Fibroblast of lung (primary cell): ENCODE measurements at regions not wholly inside any gene's neighbourhood (a gene's known extent, or its start where the extent isn't known, plus 50 kb on each side); places are given as distances from the start of the nearest gene placed in this dataset.

Source experiments
- DNase-seq, 2 donors: peaks; one replicate each; pipeline versions ENCODE4 v3.0.0 to v3.0.0-alpha.2; 2010; ENCODE audit warnings: low read depth in 2 of 2
- H2AFZ ChIP-seq: 2 replicates; pipeline ENCODE4 v1.5.1; 2012; ENCODE audit warnings: low read length, control low read depth, inconsistent platforms
- H3K27ac ChIP-seq: 2 replicates; pipeline ENCODE4 v1.5.1; 2011; ENCODE audit warnings: low read length, control low read depth; ENCODE audit not compliant: insufficient read depth
- H3K27me3 ChIP-seq: 2 replicates; pipeline ENCODE4 v1.5.1; 2011; ENCODE audit warnings: mild to moderate bottlenecking, low read length; ENCODE audit not compliant: control insufficient read depth, insufficient read depth
- H3K36me3 ChIP-seq: 2 replicates; pipeline ENCODE4 v1.5.1; 2011; ENCODE audit warnings: low read length; ENCODE audit not compliant: control insufficient read depth, insufficient read depth
- H3K4me1 ChIP-seq: 2 replicates; pipeline ENCODE4 v1.5.1; 2011; ENCODE audit warnings: low read length; ENCODE audit not compliant: control insufficient read depth, insufficient read depth; ENCODE audit errors: extremely low read depth
- H3K4me2 ChIP-seq: 2 replicates; pipeline ENCODE4 v1.5.1; 2011; ENCODE audit warnings: low read length, control low read depth; ENCODE audit not compliant: insufficient read depth; ENCODE audit errors: extremely low read depth
- H3K4me3 ChIP-seq, 4 experiments: fragments of 200-600 bp in 1 of 4; sonication (generic) in 1 of 4; replicated peaks in 1 of 4; 2 replicates each; pipeline ENCODE4 v1.5.1; 2011 to 2016; ENCODE audit warnings: low read length in 4 of 4, low read depth in 3 of 4, mild to moderate bottlenecking in 3 of 4, control low read depth in 2 of 4, inconsistent platforms in 1 of 4, mixed read lengths in 1 of 4; ENCODE audit not compliant: insufficient read depth in 1 of 4; ENCODE audit errors: control extremely low read depth in 1 of 4
- H3K79me2 ChIP-seq: 2 replicates; pipeline ENCODE4 v1.5.1; 2012; ENCODE audit warnings: mild to moderate bottlenecking, low read length, inconsistent platforms; ENCODE audit not compliant: control insufficient read depth, insufficient read depth
- H3K9ac ChIP-seq: 2 replicates; pipeline ENCODE4 v1.5.1; 2011; ENCODE audit warnings: mild to moderate bottlenecking, low read length, control low read depth; ENCODE audit not compliant: insufficient read depth
- H3K9me3 ChIP-seq: 2 replicates; pipeline ENCODE4 v1.5.1; 2012; ENCODE audit warnings: low read depth, low read length; ENCODE audit not compliant: control insufficient read depth, insufficient read depth
- H4K20me1 ChIP-seq: 2 replicates; pipeline ENCODE4 v1.5.1; 2011; ENCODE audit warnings: low read length; ENCODE audit not compliant: control insufficient read depth, insufficient read depth; ENCODE audit errors: extremely low read depth
- EZH2 ChIP-seq: IDR thresholded peaks from 2 replicates; pipeline ENCODE4 v1.5.1; 2012; ENCODE audit warnings: low read length, control low read depth, mild to moderate bottlenecking; ENCODE audit errors: missing control alignments
- TF ChIP-seq, protein P1 (sequence below), 2 donors: IDR thresholded peaks in 1 of 2; conservative IDR thresholded peaks in 1 of 2; 1 replicate in 1 of 2; 2 replicates in 1 of 2; pipeline ENCODE4 v1.5.1; 2011 to 2012; ENCODE audit warnings: low read length in 2 of 2, control low read depth in 1 of 2, inconsistent platforms in 1 of 2, low read depth in 1 of 2, mild to moderate bottlenecking in 1 of 2

DNA sequence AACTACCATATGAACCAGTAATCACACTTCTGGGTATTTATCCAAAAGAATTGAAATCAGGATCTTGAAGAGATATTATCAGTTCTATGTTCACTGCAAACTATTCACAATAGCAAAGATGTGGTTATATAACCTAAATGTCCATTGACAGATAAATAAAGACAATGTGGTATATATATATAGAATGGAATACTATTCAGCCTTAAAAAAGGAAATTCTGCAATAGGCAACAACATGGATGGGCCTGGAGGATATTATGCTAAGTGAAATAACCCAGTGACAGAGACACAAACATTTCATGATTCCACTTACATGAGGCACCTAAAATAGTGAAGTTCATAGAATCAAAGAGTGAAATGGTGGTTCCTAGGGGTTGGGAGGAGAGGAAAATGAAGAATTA, 90.6 kb upstream of the CDK1 start:
- no peak overlapping the region for H3K9ac ChIP-seq
- TF ChIP-seq, protein P1, sequence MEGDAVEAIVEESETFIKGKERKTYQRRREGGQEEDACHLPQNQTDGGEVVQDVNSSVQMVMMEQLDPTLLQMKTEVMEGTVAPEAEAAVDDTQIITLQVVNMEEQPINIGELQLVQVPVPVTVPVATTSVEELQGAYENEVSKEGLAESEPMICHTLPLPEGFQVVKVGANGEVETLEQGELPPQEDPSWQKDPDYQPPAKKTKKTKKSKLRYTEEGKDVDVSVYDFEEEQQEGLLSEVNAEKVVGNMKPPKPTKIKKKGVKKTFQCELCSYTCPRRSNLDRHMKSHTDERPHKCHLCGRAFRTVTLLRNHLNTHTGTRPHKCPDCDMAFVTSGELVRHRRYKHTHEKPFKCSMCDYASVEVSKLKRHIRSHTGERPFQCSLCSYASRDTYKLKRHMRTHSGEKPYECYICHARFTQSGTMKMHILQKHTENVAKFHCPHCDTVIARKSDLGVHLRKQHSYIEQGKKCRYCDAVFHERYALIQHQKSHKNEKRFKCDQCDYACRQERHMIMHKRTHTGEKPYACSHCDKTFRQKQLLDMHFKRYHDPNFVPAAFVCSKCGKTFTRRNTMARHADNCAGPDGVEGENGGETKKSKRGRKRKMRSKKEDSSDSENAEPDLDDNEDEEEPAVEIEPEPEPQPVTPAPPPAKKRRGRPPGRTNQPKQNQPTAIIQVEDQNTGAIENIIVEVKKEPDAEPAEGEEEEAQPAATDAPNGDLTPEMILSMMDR (conservative IDR thresholded peaks at IDR 0.05 in 1 of 2, IDR thresholded peaks at IDR 0.05 in 1 of 2; ENCODE audit: low read depth in 1 of 2, low read length in 2 of 2), result no peak
- TF ChIP-seq EZH2, result no peak
- H3K27ac ChIP-seq, result no peak overlapping the region
- H2AFZ ChIP-seq, result no peak overlapping the region
- H4K20me1 ChIP-seq, result no peaks in the 10 kb centered on the region
- no peaks in the 10 kb centered on the region for H3K36me3 ChIP-seq
- H3K4me2 ChIP-seq, result no peak overlapping the region
- H3K9me3 ChIP-seq, result no peaks in the 10 kb centered on the region
- H3K4me1 ChIP-seq, result no peaks in the 10 kb centered on the region
- no peaks in the 10 kb centered on the region for H3K27me3 ChIP-seq
- no peak overlapping the region for H3K4me3 ChIP-seq
- no peak for DNase-seq
- H3K79me2 ChIP-seq, result no peaks in the 10 kb centered on the region

GRCh38 chr10:60684091-60684490, 94.2 kb upstream of the CDK1 start:
- no peak for DNase-seq
- no peaks in the 10 kb centered on the region for H3K4me1 ChIP-seq
- TF ChIP-seq, protein P1 (conservative IDR thresholded peaks at IDR 0.05 in 1 of 2, IDR thresholded peaks at IDR 0.05 in 1 of 2; ENCODE audit: low read depth in 1 of 2, low read length in 2 of 2), result no peak
- no peak for TF ChIP-seq EZH2

DNA sequence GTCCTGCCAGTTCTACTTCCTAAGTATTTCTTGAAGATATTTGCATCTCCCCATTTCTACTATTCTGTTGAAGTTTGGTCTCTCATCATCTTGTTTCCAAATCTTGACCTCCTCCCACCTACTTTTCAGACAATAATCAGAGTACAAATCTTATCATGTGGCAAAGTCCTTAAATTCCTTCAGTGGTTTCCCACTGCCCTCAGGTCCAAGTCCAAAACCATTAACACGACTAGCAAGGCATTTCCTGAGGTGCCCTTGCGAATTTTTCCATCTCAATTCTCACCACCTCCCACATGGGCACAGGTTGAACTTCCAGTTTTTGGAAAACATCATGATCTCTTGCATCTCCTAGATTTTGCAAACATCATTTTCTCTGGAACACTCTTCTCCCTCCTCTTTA, 97.2 kb upstream of the CDK1 start:
- Histone ChIP-seq H3K27me3 (no peaks in the 10 kb centered on the region), H3K4me2 (no peak overlapping the region), H3K27ac (no peak overlapping the region), H3K4me1 (no peaks in the 10 kb centered on the region), H4K20me1 (no peaks in the 10 kb centered on the region), H3K4me3 (no peak overlapping the region), H2AFZ (no peak overlapping the region), H3K79me2 (no peaks in the 10 kb centered on the region), H3K9me3 (no peaks in the 10 kb centered on the region), H3K36me3 (no peaks in the 10 kb centered on the region), H3K9ac (no peak overlapping the region)
- TF ChIP-seq, protein P1 (conservative IDR thresholded peaks at IDR 0.05 in 1 of 2, IDR thresholded peaks at IDR 0.05 in 1 of 2; ENCODE audit: low read depth in 1 of 2, low read length in 2 of 2), result no peak
- TF ChIP-seq EZH2, result no peak
- DNase-seq, result peak in 1 of 2 donors; percentile 32

More at GRCh38 chr10:60684091-60684490, 94.2 kb upstream of the CDK1 start:
- Histone ChIP-seq H3K4me3 (no peak overlapping the region), H3K9ac (no peak overlapping the region), H3K36me3 (no peaks in the 10 kb centered on the region), H3K79me2 (no peaks in the 10 kb centered on the region), H3K27ac (no peak overlapping the region), H4K20me1 (no peaks in the 10 kb centered on the region), H3K4me2 (no peak overlapping the region), H3K27me3 (no peaks in the 10 kb centered on the region), H3K9me3 (no peaks in the 10 kb centered on the region), H2AFZ (no peak overlapping the region)
